Mesenchymal stem cell (in vitro differentiated cells and primary cell): ENCODE measurements at regions not wholly inside any gene's neighbourhood (a gene's known extent, or its start where the extent isn't known, plus 50 kb on each side); places are given as distances from the start of the nearest gene placed in this dataset.

ENCODE experiments used
- DNase-seq: peaks from one replicate; pipeline ENCODE4 v3.0.0-alpha.2; 2013
- H2AFZ ChIP-seq: one replicate; pipeline ENCODE4 v1.6.1; 2013; ENCODE audit warnings: low read depth, mild to moderate bottlenecking, control low read depth, inconsistent platforms, low read length, moderate library complexity
- H2AK5ac ChIP-seq: 2 replicates; pipeline ENCODE4 v1.6.1; 2013; ENCODE audit warnings: low read length, moderate library complexity, mild to moderate bottlenecking, inconsistent platforms; ENCODE audit not compliant: severe bottlenecking
- H2BK120ac ChIP-seq: one replicate; pipeline ENCODE4 v1.6.1; 2013; ENCODE audit warnings: low read depth, mild to moderate bottlenecking, inconsistent platforms, low read length, moderate library complexity
- H2BK12ac ChIP-seq, 2 experiments: one replicate each; pipeline ENCODE4 v1.6.1; 2013; ENCODE audit warnings: inconsistent platforms in 2 of 2, low read length in 2 of 2, mild to moderate bottlenecking in 2 of 2, moderate library complexity in 2 of 2, control low read depth in 1 of 2
- H2BK15ac ChIP-seq: one replicate; pipeline ENCODE4 v1.6.1; 2013; ENCODE audit warnings: mild to moderate bottlenecking, low read depth, inconsistent platforms; ENCODE audit not compliant: poor library complexity, severe bottlenecking
- H2BK5ac ChIP-seq: 2 replicates; pipeline ENCODE4 v1.6.1; 2013; ENCODE audit warnings: low read depth, mild to moderate bottlenecking, low read length, control low read depth, inconsistent platforms; ENCODE audit not compliant: poor library complexity, severe bottlenecking
- H3K14ac ChIP-seq, 2 experiments: one replicate each; pipeline ENCODE4 v1.6.1; 2013; ENCODE audit warnings: inconsistent platforms in 2 of 2, low read length in 2 of 2, control low read depth in 1 of 2, mild to moderate bottlenecking in 1 of 2, moderate library complexity in 1 of 2
- H3K18ac ChIP-seq, 2 experiments: one replicate each; pipeline ENCODE4 v1.6.1; 2013; ENCODE audit warnings: inconsistent platforms in 2 of 2, low read length in 2 of 2, control low read depth in 1 of 2, low read depth in 1 of 2, mild to moderate bottlenecking in 1 of 2
- H3K23ac ChIP-seq, 2 experiments: one replicate each; pipeline ENCODE4 v1.6.1; 2013; ENCODE audit warnings: inconsistent platforms in 2 of 2, low read length in 2 of 2, mild to moderate bottlenecking in 2 of 2, moderate library complexity in 2 of 2, control low read depth in 1 of 2
- H3K27ac ChIP-seq: 2 replicates; pipeline ENCODE4 v1.5.1; 2013; ENCODE audit warnings: mild to moderate bottlenecking, moderate library complexity, low read length, control low read depth, inconsistent platforms; ENCODE audit not compliant: poor library complexity, severe bottlenecking
- H3K27me3 ChIP-seq, 2 experiments: 2 replicates each; pipeline versions ENCODE4 v1.6.1 to v1.7.0; 2013; ENCODE audit warnings: low read length in 2 of 2, mild to moderate bottlenecking in 2 of 2, moderate library complexity in 2 of 2, control low read depth in 1 of 2, inconsistent platforms in 1 of 2; ENCODE audit not compliant: control insufficient read depth in 1 of 2, insufficient read depth in 1 of 2
- H3K36me3 ChIP-seq, 2 experiments: 2 replicates each; pipeline versions ENCODE4 v1.6.1 to v1.7.0; 2013; ENCODE audit warnings: low read length in 2 of 2, control low read depth in 1 of 2, inconsistent platforms in 1 of 2, low read depth in 1 of 2, mild to moderate bottlenecking in 1 of 2; ENCODE audit not compliant: insufficient read depth in 2 of 2, control insufficient read depth in 1 of 2
- H3K4ac ChIP-seq, 2 experiments: one replicate each; pipeline ENCODE4 v1.6.1; 2013; ENCODE audit warnings: inconsistent platforms in 2 of 2, low read length in 2 of 2, mild to moderate bottlenecking in 2 of 2, moderate library complexity in 2 of 2, control low read depth in 1 of 2, low read depth in 1 of 2
- H3K4me1 ChIP-seq: 2 replicates; pipeline ENCODE4 v1.6.1; 2013; ENCODE audit warnings: low read depth, low read length, control low read depth; ENCODE audit not compliant: control insufficient read depth, insufficient read depth
- H3K4me2 ChIP-seq: 2 replicates; pipeline ENCODE4 v1.6.1; 2013; ENCODE audit warnings: low read length, mild to moderate bottlenecking, inconsistent platforms; ENCODE audit not compliant: poor library complexity, severe bottlenecking
- H3K4me3 ChIP-seq, 2 experiments: 2 replicates each; pipeline versions ENCODE4 v1.5.1 to v1.7.0; 2013; ENCODE audit warnings: low read length in 2 of 2, mild to moderate bottlenecking in 2 of 2, control low read depth in 1 of 2, low read depth in 1 of 2; ENCODE audit not compliant: insufficient read depth in 1 of 2
- H3K79me1 ChIP-seq: replicated peaks from 2 replicates; pipeline ENCODE4 v1.6.1; 2013; ENCODE audit warnings: mild to moderate bottlenecking, control low read depth, low read length, inconsistent platforms; ENCODE audit not compliant: poor library complexity, severe bottlenecking
- H3K9ac ChIP-seq: 2 replicates; pipeline ENCODE4 v1.7.0; 2013; ENCODE audit warnings: mild to moderate bottlenecking, low read length, moderate library complexity
- H3K9me3 ChIP-seq: 2 replicates; pipeline ENCODE4 v1.7.0; 2013; ENCODE audit warnings: mild to moderate bottlenecking, low read length; ENCODE audit not compliant: control insufficient read depth
- H4K8ac ChIP-seq: one replicate; pipeline ENCODE4 v1.6.1; 2013; ENCODE audit warnings: inconsistent platforms, mild to moderate bottlenecking, low read length, moderate library complexity
- H4K91ac ChIP-seq: one replicate; pipeline ENCODE4 v1.6.1; 2013; ENCODE audit warnings: mild to moderate bottlenecking, low read length, inconsistent platforms
- WGBS: methylation state at CpG from one replicate; pipeline ENCODE4 v1.1.7; 2013; ENCODE audit warnings: mixed read lengths; 5-methylcytosine and 5-hydroxymethylcytosine counted together

GRCh38 chr5:145236127-145236526, 599.0 kb downstream of the PRELID2 start:
- no peak overlapping the region for H2BK12ac ChIP-seq
- no peak overlapping the region for H2BK15ac ChIP-seq
- H2AFZ ChIP-seq: no peak overlapping the region
- no peak overlapping the region for H3K4me3 ChIP-seq
- no peak overlapping the region for H3K4ac ChIP-seq
- no peak overlapping the region for H2BK5ac ChIP-seq
- no peak overlapping the region for H3K27ac ChIP-seq
- H3K36me3 ChIP-seq: no peaks in the 10 kb centered on the region
- H3K4me2 ChIP-seq: no peak overlapping the region
- DNase-seq: no peak
- H3K9me3 ChIP-seq: no peaks in the 10 kb centered on the region
- H3K79me1 ChIP-seq: no peaks in the 10 kb centered on the region
- no peak overlapping the region for H2BK120ac ChIP-seq
- H4K8ac ChIP-seq: no peak overlapping the region
- no peak overlapping the region for H2AK5ac ChIP-seq
- no peak overlapping the region for H3K14ac ChIP-seq
- H3K9ac ChIP-seq: no peak overlapping the region
- WGBS: 26% methylated on average over 1 of the region's 1 CpG
- no peak overlapping the region for H4K91ac ChIP-seq
- no peak overlapping the region for H3K18ac ChIP-seq
- no peaks in the 10 kb centered on the region for H3K27me3 ChIP-seq
- H3K4me1 ChIP-seq: no peaks in the 10 kb centered on the region
- H3K23ac ChIP-seq: no peak overlapping the region

GRCh38 chr5:145233461-145233860, 601.7 kb downstream of the PRELID2 start:
- WGBS: 72% methylated on average over 2 of the region's 3 CpGs
- no peak overlapping the region for H2BK15ac ChIP-seq
- no peaks in the 10 kb centered on the region for H3K79me1 ChIP-seq
- H3K14ac ChIP-seq: no peak overlapping the region
- H3K27ac ChIP-seq: no peak overlapping the region
- no peaks in the 10 kb centered on the region for H3K36me3 ChIP-seq
- no peak overlapping the region for H2BK12ac ChIP-seq
- no peak overlapping the region for H2AK5ac ChIP-seq
- H2AFZ ChIP-seq: no peak overlapping the region
- no peak overlapping the region for H3K18ac ChIP-seq
- no peak overlapping the region for H2BK5ac ChIP-seq
- no peak overlapping the region for H3K4ac ChIP-seq
- H2BK120ac ChIP-seq: no peak overlapping the region
- H3K9ac ChIP-seq: no peak overlapping the region
- no peak overlapping the region for H3K23ac ChIP-seq
- no peaks in the 10 kb centered on the region for H3K27me3 ChIP-seq
- H3K4me1 ChIP-seq: no peaks in the 10 kb centered on the region
- H3K4me3 ChIP-seq: no peak overlapping the region
- H3K4me2 ChIP-seq: no peak overlapping the region
- no peak for DNase-seq
- H3K9me3 ChIP-seq: no peaks in the 10 kb centered on the region
- no peak overlapping the region for H4K8ac ChIP-seq
- H4K91ac ChIP-seq: no peak overlapping the region

- Histone ChIP-seq H3K27me3 (no peaks in the 10 kb centered on the region), H3K18ac (no peak overlapping the region), H3K4me2 (no peak overlapping the region), H3K4me1 (no peaks in the 10 kb centered on the region), H2BK15ac (no peak overlapping the region), H2BK12ac (no peak overlapping the region), H2AK5ac (no peak overlapping the region), H4K8ac (no peak overlapping the region), H2BK5ac (no peak overlapping the region), H3K9me3 (no peaks in the 10 kb centered on the region), H3K23ac (no peak overlapping the region), H3K36me3 (no peaks in the 10 kb centered on the region), H2BK120ac (no peak overlapping the region), H2AFZ (no peak overlapping the region), H4K91ac (no peak overlapping the region), H3K4me3 (no peak overlapping the region), H3K14ac (no peak overlapping the region), H3K9ac (no peak overlapping the region), H3K4ac (no peak overlapping the region), H3K27ac (no peak overlapping the region), H3K79me1 (no peaks in the 10 kb centered on the region)
- WGBS: 98% methylated on average over 2 of the region's 2 CpGs
- DNase-seq: no peak
Observed at GRCh38 chr5:145230781-145231180, 604.4 kb downstream of the PRELID2 start.

GRCh38 chr5:145228564-145228963, 606.6 kb downstream of the PRELID2 start:
- Histone ChIP-seq H4K91ac (no peak overlapping the region), H2BK120ac (no peak overlapping the region), H3K27ac (no peak overlapping the region), H2BK12ac (no peak overlapping the region), H2AK5ac (no peak overlapping the region), H3K4me3 (no peak overlapping the region), H3K14ac (no peak overlapping the region), H3K4me2 (no peak overlapping the region), H2BK5ac (no peak overlapping the region), H3K9me3 (no peaks in the 10 kb centered on the region), H2AFZ (no peak overlapping the region), H3K36me3 (no peaks in the 10 kb centered on the region), H2BK15ac (no peak overlapping the region), H3K79me1 (no peaks in the 10 kb centered on the region), H3K4me1 (no peaks in the 10 kb centered on the region), H3K9ac (no peak overlapping the region), H3K4ac (no peak overlapping the region), H3K23ac (no peak overlapping the region), H3K27me3 (no peaks in the 10 kb centered on the region), H3K18ac (no peak overlapping the region), H4K8ac (no peak overlapping the region)
- DNase-seq: no peak
- 94% methylated on average over 10 of the region's 10 CpGs for WGBS
